HG02678 (cell line): ENCODE measurements at regions not wholly inside any gene's neighbourhood (a gene's known extent, or its start where the extent isn't known, plus 50 kb on each side); places are given as distances from the start of the nearest gene placed in this dataset.
"Not testable (repeated sequence)": the region's sequence is repeated elsewhere in the genome, so short reads cannot be mapped to it uniquely, and the experiment has no call there.

Source experiments
- ATAC-seq: cut with Tn5 transposase; IDR thresholded peaks from one replicate; pipeline ENCODE4 v1.9.1; 2021; ENCODE audit warnings: mild to moderate bottlenecking, moderate library complexity; ENCODE audit not compliant: unreplicated experiment

GRCh38 chr4:49117951-49118350 is 131.9 kb downstream of the CWH43 start:
- not testable (repeated sequence) for ATAC-seq

- peak; percentile 47 for ATAC-seq
These were observed 132.5 kb downstream of the CWH43 start for GRCh38 chr4:49118379-49119212.

DNA sequence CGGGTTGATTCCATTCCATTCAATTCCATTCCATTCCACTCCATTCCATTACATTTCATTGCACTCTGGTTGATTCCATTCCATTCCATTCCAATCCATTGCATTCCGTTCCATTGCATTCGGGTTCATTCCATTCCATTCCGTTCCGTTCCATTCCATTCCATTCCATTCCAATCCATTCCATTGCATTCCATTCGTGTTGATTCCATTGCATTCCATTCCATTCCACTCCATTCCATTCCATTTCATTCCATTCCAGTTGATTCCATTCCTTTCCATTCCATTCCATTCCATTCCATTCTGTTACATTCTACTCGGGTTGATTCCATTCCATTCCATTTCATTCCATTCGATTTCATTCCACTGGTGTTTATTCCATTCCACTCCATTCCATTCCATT is 133.3 kb downstream of the CWH43 start:
- ATAC-seq: peak; percentile 7

DNA sequence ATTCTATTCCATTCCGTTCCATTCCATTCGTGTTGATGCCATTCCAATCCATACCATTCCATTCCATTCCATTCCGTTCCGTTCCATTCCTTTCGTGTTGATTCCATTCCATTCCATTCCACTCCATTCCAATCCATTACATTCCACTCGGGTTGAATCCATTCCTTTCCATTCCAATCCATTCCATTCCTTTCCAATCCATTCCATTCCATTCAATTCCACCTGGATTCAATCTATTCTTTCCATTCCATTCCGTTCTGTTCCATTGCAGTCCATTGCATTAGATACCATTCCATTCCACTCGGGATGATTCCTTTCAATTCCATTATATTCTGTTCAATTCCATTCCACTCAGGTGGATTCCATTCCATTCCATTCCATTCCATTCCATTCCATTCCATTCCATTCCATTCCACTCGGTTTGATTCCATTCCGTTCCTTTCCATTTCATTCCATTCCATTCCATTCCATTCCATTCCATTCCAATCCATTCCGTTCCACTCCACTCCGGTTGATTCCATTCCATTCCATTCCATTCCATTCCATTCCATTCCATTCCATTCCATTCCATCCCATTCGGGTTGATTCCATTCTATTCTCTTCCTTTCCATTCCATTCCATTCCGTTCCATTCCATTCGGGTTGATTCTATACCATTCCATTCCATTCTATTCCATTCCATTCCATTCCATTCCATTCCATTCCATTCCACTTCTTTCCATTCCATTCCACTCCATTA is 134.1 kb downstream of the CWH43 start:
- not testable (repeated sequence) for ATAC-seq

DNA sequence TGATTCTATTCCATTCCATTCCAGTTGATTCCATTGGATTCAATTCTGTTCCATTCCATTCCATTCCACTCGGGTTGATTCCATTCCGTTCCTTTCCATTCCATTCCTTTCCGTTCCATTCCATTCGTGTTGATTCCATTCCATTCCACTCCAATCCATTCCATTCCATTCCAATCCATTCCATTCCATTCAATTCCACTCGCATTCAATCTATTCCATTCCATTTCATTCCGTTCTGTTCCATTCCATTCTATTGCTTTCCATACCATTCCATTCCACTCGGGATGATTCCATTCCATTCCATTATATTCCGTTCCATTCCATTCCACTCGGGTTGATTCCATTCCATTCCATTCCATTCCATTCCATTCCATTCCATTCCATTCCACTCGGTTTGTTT is 134.7 kb downstream of the CWH43 start:
- ATAC-seq: peak; percentile 51

DNA sequence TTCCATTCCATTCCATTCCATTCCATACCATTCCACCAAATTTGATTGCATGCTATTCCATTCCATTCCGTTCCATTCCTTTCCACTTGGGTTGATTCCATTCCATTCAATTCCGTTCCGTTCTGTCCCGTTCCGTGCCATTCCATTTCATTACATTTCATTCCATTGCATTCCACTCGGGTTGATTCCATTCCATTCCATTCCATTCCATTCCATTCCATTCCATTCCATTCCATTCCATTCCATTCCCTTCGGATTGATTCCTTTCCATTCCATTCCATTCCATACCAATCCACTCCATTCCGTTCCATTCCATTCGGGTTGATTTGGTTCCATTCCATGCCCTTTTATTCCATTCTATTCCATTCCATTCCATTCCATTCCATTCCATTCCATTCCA is 140.4 kb downstream of the CWH43 start:
- ATAC-seq: not testable (repeated sequence)

DNA sequence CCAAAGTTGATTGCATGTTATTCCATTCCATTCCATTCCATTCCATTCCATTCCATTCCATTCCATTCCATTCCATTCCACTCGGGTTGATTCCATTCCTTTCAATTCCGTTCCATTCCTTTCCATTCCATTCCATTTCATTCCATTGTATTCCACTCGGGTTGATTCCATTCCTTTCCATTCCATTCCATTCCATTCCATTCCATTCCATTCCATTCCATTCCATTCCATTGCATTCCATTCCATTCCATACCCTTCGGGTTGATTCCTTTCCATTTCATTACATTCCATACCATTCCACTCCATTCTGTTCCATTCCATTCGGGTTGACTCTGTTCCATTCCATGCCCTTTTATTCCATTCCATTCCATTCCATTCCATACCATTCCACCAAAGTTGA is 140.8 kb downstream of the CWH43 start:
- not testable (repeated sequence) for ATAC-seq

GRCh38 chr4:49129385-49129784 is 143.3 kb downstream of the CWH43 start:
- ATAC-seq: not testable (repeated sequence)

DNA sequence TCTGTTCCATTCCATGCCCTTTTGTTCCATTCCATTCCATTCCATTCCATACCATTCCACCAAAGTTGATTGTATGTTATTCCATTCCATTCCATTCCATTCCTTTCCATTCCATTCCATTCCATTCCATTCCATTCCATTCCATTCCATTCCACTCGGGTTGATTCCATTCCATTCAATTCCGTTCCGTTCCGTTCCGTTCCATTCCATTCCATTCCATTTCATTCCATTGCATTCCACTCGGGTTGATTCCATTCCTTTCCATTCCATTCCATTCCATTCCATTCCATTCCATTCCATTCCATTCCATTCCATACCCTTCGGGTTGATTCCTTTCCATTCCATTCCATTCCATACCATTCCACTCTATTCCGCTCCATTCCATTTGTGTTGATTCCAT is 143.8 kb downstream of the CWH43 start:
- ATAC-seq: not testable (repeated sequence)

GRCh38 chr4:49130724-49131123 is 144.6 kb downstream of the CWH43 start:
- not testable (repeated sequence) for ATAC-seq

DNA sequence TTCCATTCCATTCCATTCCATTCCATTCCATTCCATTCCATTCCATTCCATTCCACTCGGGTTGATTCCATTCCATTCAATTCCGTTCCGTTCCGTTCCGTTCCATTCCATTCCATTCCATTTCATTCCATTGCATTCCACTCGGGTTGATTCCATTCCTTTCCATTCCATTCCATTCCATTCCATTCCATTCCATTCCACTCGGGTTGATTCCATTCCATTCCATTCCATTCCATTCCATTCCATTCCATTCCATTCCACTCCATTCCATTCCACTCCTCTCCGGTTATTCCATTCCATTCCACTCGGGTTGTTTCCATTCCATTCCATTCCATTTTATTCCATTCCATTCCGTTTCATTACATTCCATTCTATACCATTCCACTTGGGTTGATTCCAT is 151.0 kb downstream of the CWH43 start:
- ATAC-seq: peak; percentile 54

DNA sequence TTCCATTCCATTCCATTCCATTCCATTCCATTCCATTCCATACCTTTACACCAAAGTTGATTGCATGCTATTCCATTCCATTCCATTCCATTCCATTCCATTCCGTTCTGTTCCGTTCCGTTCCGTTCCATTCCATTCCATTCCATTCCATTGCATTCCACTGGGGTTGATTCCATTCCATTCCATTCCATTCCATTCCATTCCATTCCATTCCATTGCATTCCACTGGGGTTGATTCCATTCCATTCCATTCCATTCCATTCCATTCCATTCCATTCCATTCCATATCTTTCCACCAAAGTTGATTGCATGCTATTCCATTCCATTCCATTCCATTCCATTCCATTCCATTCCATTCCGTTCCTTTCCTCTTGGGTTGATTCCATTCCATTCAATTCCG is 151.9 kb downstream of the CWH43 start:
- not testable (repeated sequence) for ATAC-seq

- not testable (repeated sequence) for ATAC-seq
These were observed 152.7 kb downstream of the CWH43 start for GRCh38 chr4:49138818-49139217.

GRCh38 chr4:49139513-49139912 is 153.4 kb downstream of the CWH43 start:
- peak; percentile 32 for ATAC-seq

- not testable (repeated sequence) for ATAC-seq
These were observed 154.3 kb downstream of the CWH43 start for GRCh38 chr4:49140351-49140750.

DNA sequence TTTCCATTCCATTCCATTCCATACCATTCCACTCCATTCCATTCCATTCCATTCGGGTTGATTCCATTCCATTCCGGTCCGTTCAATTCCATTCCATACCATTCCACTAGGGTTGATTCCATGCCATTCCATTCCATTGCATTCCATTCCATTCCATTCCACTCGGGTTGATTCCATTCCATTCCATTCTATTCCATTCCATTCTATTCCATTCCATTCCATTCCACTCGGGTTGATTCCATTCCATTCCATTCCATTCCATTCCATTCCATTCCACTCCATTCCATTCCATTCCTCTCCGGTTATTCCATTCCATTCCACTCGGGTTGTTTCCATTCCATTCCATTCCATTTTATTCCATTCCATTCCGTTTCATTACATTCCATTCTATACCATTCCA is 155.9 kb downstream of the CWH43 start:
- not testable (repeated sequence) for ATAC-seq

DNA sequence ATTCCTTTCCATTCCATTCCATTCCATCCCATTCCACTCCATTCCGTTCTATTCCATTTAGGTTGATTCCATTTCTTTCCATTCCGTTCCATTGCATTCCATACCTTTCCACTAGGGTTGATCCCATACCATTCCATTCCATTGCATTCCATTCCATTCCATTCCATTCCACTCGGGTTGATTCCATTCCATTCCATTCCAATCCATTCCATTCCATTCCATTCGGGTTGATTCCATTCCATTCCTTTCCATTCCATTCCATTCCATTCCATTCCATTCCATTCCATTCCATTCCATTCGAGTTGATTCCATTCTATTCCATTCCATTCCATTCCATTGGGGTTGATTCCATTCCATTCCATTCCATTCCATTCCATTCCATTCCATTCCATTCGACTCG is 161.1 kb downstream of the CWH43 start:
- peak; percentile 51 for ATAC-seq

DNA sequence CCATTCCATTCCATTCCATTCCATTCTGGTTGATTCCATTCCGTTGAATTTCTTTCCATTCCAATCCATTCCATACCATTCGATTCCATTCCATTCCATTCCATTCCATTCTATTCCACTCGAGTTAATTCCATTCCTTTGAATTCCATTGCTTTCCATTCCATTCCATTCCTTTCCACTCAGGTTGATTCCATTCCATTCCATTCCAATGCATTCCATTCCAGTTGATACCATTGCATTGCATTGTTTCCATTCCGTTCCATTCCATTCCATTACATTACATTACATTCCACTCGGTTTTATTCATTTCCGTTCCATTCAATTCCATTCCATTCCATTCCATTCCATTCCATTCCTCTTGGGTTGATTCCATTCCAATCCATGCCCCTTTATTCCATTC is 161.5 kb downstream of the CWH43 start:
- ATAC-seq: not testable (repeated sequence)

- peak; percentile 69 for ATAC-seq
These were observed 163.2 kb downstream of the CWH43 start for GRCh38 chr4:49149006-49149975.

DNA sequence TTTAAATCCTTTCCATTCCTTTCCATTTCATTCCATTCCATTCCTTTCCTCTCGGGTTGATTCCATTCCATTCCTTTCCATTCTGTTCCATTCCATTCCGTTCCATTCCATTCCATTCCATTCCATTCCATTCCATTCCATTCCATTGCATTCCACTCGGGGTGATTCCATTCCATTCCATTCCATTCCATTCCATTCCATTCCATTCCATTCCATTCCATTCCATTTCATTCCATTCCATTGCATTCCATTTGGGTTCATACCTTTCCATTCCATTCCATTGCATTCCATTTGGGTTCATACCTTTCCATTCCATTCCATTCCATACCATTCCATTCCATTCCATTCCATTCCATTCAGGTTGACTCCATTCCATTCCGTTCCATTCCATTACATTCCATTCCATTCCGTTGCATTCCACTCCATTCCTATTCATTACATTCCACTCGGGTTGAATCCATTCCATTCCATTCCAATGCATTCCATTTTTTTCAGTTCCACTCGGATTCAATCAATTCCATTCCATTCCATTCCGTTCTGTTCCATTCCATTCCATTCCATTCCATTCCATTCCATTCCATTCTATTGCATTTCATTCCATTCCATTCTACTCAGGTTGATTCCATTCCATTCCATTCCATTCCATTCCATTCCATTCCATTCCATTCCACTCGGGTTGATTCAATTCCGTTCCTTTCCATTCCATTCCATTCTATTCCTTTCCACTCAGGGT is 164.4 kb downstream of the CWH43 start:
- not testable (repeated sequence) for ATAC-seq
